Suppressor macrophage (primary cell): ENCODE measurements at regions not wholly inside any gene's neighbourhood (a gene's known extent, or its start where the extent isn't known, plus 50 kb on each side); places are given as distances from the start of the nearest gene placed in this dataset.

Source experiments
- DNase-seq, 4 experiments: peaks; one replicate each; pipeline ENCODE4 v3.0.0-alpha.2; 2020 to 2022

- DNase-seq = no peak
Measured at GRCh38 chr2:150417278-150417677, 70.2 kb downstream of the RND3 start.

GRCh38 chr2:150415022-150415421, 72.4 kb downstream of the RND3 start:
- no peak for DNase-seq

GRCh38 chr2:150413910-150414309, 73.6 kb downstream of the RND3 start:
- DNase-seq = peak in 2 of 4 experiments; percentile 0 to 20

GRCh38 chr2:150413366-150413765, 74.1 kb downstream of the RND3 start:
- no peak for DNase-seq

GRCh38 chr2:150410809-150411208, 76.7 kb downstream of the RND3 start:
- DNase-seq = no peak

- DNase-seq = no peak
Measured at GRCh38 chr2:150409196-150409595, 78.3 kb downstream of the RND3 start.

- no peak for DNase-seq
Measured at GRCh38 chr2:150404147-150404546, 83.3 kb downstream of the RND3 start.

GRCh38 chr2:150403457-150403856, 84.0 kb downstream of the RND3 start:
- no peak for DNase-seq

- no peak for DNase-seq
Measured at GRCh38 chr2:150402953-150403352, 84.5 kb downstream of the RND3 start.

- DNase-seq = no peak
Measured at GRCh38 chr2:150400849-150401248, 86.6 kb downstream of the RND3 start.

- DNase-seq = no peak
Measured at GRCh38 chr2:150392614-150393013, 94.9 kb downstream of the RND3 start.

GRCh38 chr2:150391779-150392178, 95.7 kb downstream of the RND3 start:
- no peak for DNase-seq

GRCh38 chr2:150389447-150389846, 98.0 kb downstream of the RND3 start:
- no peak for DNase-seq

- DNase-seq = no peak
Measured at GRCh38 chr2:150388289-150388625, 99.2 kb downstream of the RND3 start.

GRCh38 chr2:150387586-150388288, 99.7 kb downstream of the RND3 start:
- no peak for DNase-seq

- no peak for DNase-seq
Measured at GRCh38 chr2:150385211-150385610, 102.3 kb downstream of the RND3 start.

- DNase-seq = no peak
Measured at GRCh38 chr2:150383587-150383986, 103.9 kb downstream of the RND3 start.

GRCh38 chr2:150379166-150379565, 108.3 kb downstream of the RND3 start:
- DNase-seq = no peak

- no peak for DNase-seq
Measured at GRCh38 chr2:150378686-150379085, 108.8 kb downstream of the RND3 start.

GRCh38 chr2:150376553-150377335, 110.7 kb downstream of the RND3 start:
- no peak for DNase-seq

- DNase-seq = no peak
Measured at GRCh38 chr2:150375333-150375732, 112.1 kb downstream of the RND3 start.

GRCh38 chr2:150374492-150374891, 113.0 kb downstream of the RND3 start:
- no peak for DNase-seq

GRCh38 chr2:150373374-150373773, 114.1 kb downstream of the RND3 start:
- DNase-seq = no peak

- no peak for DNase-seq
Measured at GRCh38 chr2:150371044-150371818, 116.2 kb downstream of the RND3 start.
